Mammary epithelial cell (primary cell): ENCODE measurements at regions not wholly inside any gene's neighbourhood (a gene's known extent, or its start where the extent isn't known, plus 50 kb on each side); places are given as distances from the start of the nearest gene placed in this dataset.

Experiments
- CTCF ChIP-seq, 2 donors: IDR thresholded peaks in 1 of 2; conservative IDR thresholded peaks in 1 of 2; 2 replicates each; pipeline ENCODE4 v1.5.1; 2011 to 2012; ENCODE audit warnings: inconsistent platforms in 2 of 2, low read length in 2 of 2, mild to moderate bottlenecking in 2 of 2, control low read depth in 1 of 2, low read depth in 1 of 2; ENCODE audit not compliant: insufficient read depth in 1 of 2; ENCODE audit errors: extremely low read depth in 1 of 2
- EZH2 ChIP-seq: IDR thresholded peaks from 2 replicates; pipeline ENCODE4 v1.6.1; 2012; ENCODE audit warnings: low read length, inconsistent platforms, borderline replicate concordance

GRCh38 chr2:236512267-236512666 is 57.4 kb upstream of the ACKR3 start:
- no peak for TF ChIP-seq CTCF (conservative IDR thresholded peaks at IDR 0.05 in 1 of 2, IDR thresholded peaks at IDR 0.05 in 1 of 2; ENCODE audit: extremely low read depth in 1 of 2, insufficient read depth in 1 of 2, low read depth in 1 of 2, low read length in 2 of 2)
- no peak for TF ChIP-seq EZH2
